ENCODE measurements at regions not wholly inside any gene's neighbourhood (a gene's known extent, or its start where the extent isn't known, plus 50 kb on each side); places are given as distances from the start of the nearest gene placed in this dataset.

DNA sequence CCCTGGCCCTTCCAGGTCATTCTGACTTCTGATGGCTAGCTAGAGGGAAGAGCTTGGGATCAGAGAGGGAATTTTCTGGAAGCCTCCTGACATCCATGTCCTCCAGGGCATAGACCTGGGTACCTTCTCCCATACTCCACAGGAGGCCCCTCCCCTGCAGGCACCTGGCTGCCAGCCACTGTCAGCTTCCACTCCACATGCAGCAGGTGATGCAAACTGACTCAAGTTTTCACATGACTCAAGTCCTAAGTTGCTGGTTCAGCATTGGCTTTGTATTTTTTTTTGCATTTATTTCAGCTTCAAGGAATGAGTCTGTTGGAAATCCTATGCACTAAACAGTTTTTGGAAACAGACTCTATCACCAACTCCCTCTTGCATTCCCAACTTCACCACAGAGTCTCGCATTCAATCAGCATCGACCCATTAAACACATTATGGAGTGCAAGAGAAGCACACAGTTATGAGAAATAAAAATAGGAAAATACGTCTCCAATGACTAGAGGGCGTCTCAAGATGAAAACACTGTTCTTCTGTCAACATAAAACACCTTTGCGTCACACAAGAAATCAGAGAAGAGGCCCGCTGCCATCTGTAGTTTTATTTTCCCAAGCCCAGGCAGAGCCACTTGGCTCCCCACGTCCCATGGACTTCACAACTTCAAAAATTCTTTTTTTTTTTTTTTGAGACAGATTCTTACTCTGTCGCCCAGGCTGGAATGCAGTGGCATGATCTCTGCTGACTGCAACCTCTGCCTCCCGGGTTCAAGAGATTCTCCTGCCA, 362.6 kb upstream of the MGMT start:
- Histone ChIP-seq H3K27ac (ENCODE audit: low read depth, low read length) (no peak overlapping the region), H3K27me3 (ENCODE audit: control insufficient read depth, insufficient read depth, low read length) (no peaks in the 10 kb centered on the region), H3K36me3 (ENCODE audit: control insufficient read depth, insufficient read depth, low read length) (no peaks in the 10 kb centered on the region), H3K4me1 (ENCODE audit: control insufficient read depth, insufficient read depth, low read length) (no peaks in the 10 kb centered on the region), H3K9ac (ENCODE audit: low read length) (no peak overlapping the region), H3K9me3 (ENCODE audit: control insufficient read depth, insufficient read depth, low read depth, low read length) (no peaks in the 10 kb centered on the region), H3K4me3 (ENCODE audit: low read depth, low read length) (no peak overlapping the region)

- Histone ChIP-seq H3K9ac (ENCODE audit: low read length) (no peak overlapping the region), H3K27ac (ENCODE audit: low read depth, low read length) (no peak overlapping the region), H3K36me3 (ENCODE audit: control insufficient read depth, insufficient read depth, low read length) (no peaks in the 10 kb centered on the region), H3K4me1 (ENCODE audit: control insufficient read depth, insufficient read depth, low read length) (no peaks in the 10 kb centered on the region), H3K27me3 (ENCODE audit: control insufficient read depth, insufficient read depth, low read length) (no peaks in the 10 kb centered on the region), H3K4me3 (ENCODE audit: low read depth, low read length) (no peak overlapping the region), H3K9me3 (ENCODE audit: control insufficient read depth, insufficient read depth, low read depth, low read length) (no peaks in the 10 kb centered on the region)
Observed at GRCh38 chr10:129105266-129105665, 361.8 kb upstream of the MGMT start.

GRCh38 chr10:129106314-129106713, 360.7 kb upstream of the MGMT start:
- H3K27me3 ChIP-seq (ENCODE audit: control insufficient read depth, insufficient read depth, low read length), result no peaks in the 10 kb centered on the region
- no peak overlapping the region for H3K4me3 ChIP-seq (ENCODE audit: low read depth, low read length)
- H3K9me3 ChIP-seq (ENCODE audit: control insufficient read depth, insufficient read depth, low read depth, low read length), result no peaks in the 10 kb centered on the region
- no peaks in the 10 kb centered on the region for H3K4me1 ChIP-seq (ENCODE audit: control insufficient read depth, insufficient read depth, low read length)
- H3K36me3 ChIP-seq (ENCODE audit: control insufficient read depth, insufficient read depth, low read length), result no peaks in the 10 kb centered on the region
- no peak overlapping the region for H3K9ac ChIP-seq (ENCODE audit: low read length)
- no peak overlapping the region for H3K27ac ChIP-seq (ENCODE audit: low read depth, low read length)

- Histone ChIP-seq H3K27me3 (ENCODE audit: control insufficient read depth, insufficient read depth, low read length) (no peaks in the 10 kb centered on the region), H3K9ac (ENCODE audit: low read length) (no peak overlapping the region), H3K4me3 (ENCODE audit: low read depth, low read length) (no peak overlapping the region), H3K4me1 (ENCODE audit: control insufficient read depth, insufficient read depth, low read length) (no peaks in the 10 kb centered on the region), H3K27ac (ENCODE audit: low read depth, low read length) (no peak overlapping the region), H3K36me3 (ENCODE audit: control insufficient read depth, insufficient read depth, low read length) (no peaks in the 10 kb centered on the region), H3K9me3 (ENCODE audit: control insufficient read depth, insufficient read depth, low read depth, low read length) (no peaks in the 10 kb centered on the region)
Observed at GRCh38 chr10:129107525-129107924, 359.5 kb upstream of the MGMT start.

GRCh38 chr10:129108378-129108777, 358.7 kb upstream of the MGMT start:
- Histone ChIP-seq H3K27me3 (ENCODE audit: control insufficient read depth, insufficient read depth, low read length) (no peaks in the 10 kb centered on the region), H3K9me3 (ENCODE audit: control insufficient read depth, insufficient read depth, low read depth, low read length) (no peaks in the 10 kb centered on the region), H3K27ac (ENCODE audit: low read depth, low read length) (no peak overlapping the region), H3K36me3 (ENCODE audit: control insufficient read depth, insufficient read depth, low read length) (no peaks in the 10 kb centered on the region), H3K4me3 (ENCODE audit: low read depth, low read length) (no peak overlapping the region), H3K4me1 (ENCODE audit: control insufficient read depth, insufficient read depth, low read length) (no peaks in the 10 kb centered on the region), H3K9ac (ENCODE audit: low read length) (no peak overlapping the region)

DNA sequence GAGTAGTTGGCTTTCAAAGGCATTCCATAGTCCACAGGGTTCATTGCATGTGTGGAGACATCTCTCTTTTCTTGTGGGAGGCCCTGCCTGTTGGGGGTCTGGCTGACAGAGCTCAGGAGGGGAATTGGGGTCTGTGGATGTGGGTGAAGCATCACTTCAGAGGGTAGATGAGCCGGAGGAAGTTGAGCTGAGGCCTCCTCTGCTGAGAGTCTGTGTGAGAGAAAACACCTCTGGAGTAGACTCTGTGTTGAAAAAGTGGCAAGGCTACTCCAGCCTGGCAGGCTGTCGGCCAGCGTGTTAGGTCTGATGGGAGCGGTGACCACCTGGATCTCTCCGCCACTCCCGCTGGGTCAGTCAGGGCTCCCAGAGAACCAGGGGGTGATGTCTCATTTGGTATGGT, 358.0 kb upstream of the MGMT start:
- no peaks in the 10 kb centered on the region for H3K4me1 ChIP-seq (ENCODE audit: control insufficient read depth, insufficient read depth, low read length)
- H3K4me3 ChIP-seq (ENCODE audit: low read depth, low read length), result no peak overlapping the region
- H3K9me3 ChIP-seq (ENCODE audit: control insufficient read depth, insufficient read depth, low read depth, low read length), result no peaks in the 10 kb centered on the region
- no peak overlapping the region for H3K27ac ChIP-seq (ENCODE audit: low read depth, low read length)
- H3K9ac ChIP-seq (ENCODE audit: low read length), result no peak overlapping the region
- H3K36me3 ChIP-seq (ENCODE audit: control insufficient read depth, insufficient read depth, low read length), result no peaks in the 10 kb centered on the region
- no peaks in the 10 kb centered on the region for H3K27me3 ChIP-seq (ENCODE audit: control insufficient read depth, insufficient read depth, low read length)

- Histone ChIP-seq H3K9ac (ENCODE audit: low read length) (no peak overlapping the region), H3K9me3 (ENCODE audit: control insufficient read depth, insufficient read depth, low read depth, low read length) (no peaks in the 10 kb centered on the region), H3K27ac (ENCODE audit: low read depth, low read length) (no peak overlapping the region), H3K4me3 (ENCODE audit: low read depth, low read length) (no peak overlapping the region), H3K36me3 (ENCODE audit: control insufficient read depth, insufficient read depth, low read length) (no peaks in the 10 kb centered on the region), H3K27me3 (ENCODE audit: control insufficient read depth, insufficient read depth, low read length) (no peaks in the 10 kb centered on the region), H3K4me1 (ENCODE audit: control insufficient read depth, insufficient read depth, low read length) (no peaks in the 10 kb centered on the region)
Observed at GRCh38 chr10:129110780-129111179, 356.3 kb upstream of the MGMT start.

- Histone ChIP-seq H3K9ac (ENCODE audit: low read length) (no peak overlapping the region), H3K9me3 (ENCODE audit: control insufficient read depth, insufficient read depth, low read depth, low read length) (no peaks in the 10 kb centered on the region), H3K27me3 (ENCODE audit: control insufficient read depth, insufficient read depth, low read length) (no peaks in the 10 kb centered on the region), H3K27ac (ENCODE audit: low read depth, low read length) (no peak overlapping the region), H3K4me1 (ENCODE audit: control insufficient read depth, insufficient read depth, low read length) (no peaks in the 10 kb centered on the region), H3K4me3 (ENCODE audit: low read depth, low read length) (no peak overlapping the region), H3K36me3 (ENCODE audit: control insufficient read depth, insufficient read depth, low read length) (no peaks in the 10 kb centered on the region)
Observed at GRCh38 chr10:129111922-129112321, 355.1 kb upstream of the MGMT start.

GRCh38 chr10:129114588-129114987, 352.5 kb upstream of the MGMT start:
- Histone ChIP-seq H3K27ac (ENCODE audit: low read depth, low read length) (no peak overlapping the region), H3K36me3 (ENCODE audit: control insufficient read depth, insufficient read depth, low read length) (no peaks in the 10 kb centered on the region), H3K9me3 (ENCODE audit: control insufficient read depth, insufficient read depth, low read depth, low read length) (no peaks in the 10 kb centered on the region), H3K27me3 (ENCODE audit: control insufficient read depth, insufficient read depth, low read length) (no peaks in the 10 kb centered on the region), H3K4me1 (ENCODE audit: control insufficient read depth, insufficient read depth, low read length) (no peaks in the 10 kb centered on the region), H3K9ac (ENCODE audit: low read length) (no peak overlapping the region), H3K4me3 (ENCODE audit: low read depth, low read length) (no peak overlapping the region)

DNA sequence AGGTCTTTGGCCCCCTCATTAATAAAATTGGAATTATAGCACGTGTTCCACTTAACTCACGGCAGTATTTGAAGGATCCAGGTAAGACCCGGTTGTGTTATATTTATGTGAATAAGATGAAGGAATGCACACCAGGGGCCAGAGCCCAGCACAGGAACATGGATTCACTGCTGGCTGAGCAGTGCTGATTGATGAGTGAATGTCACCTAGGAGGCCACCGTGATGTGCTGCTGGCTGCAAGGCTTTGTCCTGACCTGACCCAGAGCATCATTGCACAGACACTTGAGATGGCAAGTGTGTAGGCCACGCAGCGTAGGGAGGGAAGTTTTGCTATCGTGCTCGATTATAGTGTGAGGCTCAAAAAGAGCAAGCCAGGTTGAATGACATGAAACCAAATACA, 350.7 kb upstream of the MGMT start:
- Histone ChIP-seq H3K27me3 (ENCODE audit: control insufficient read depth, insufficient read depth, low read length) (no peaks in the 10 kb centered on the region), H3K4me1 (ENCODE audit: control insufficient read depth, insufficient read depth, low read length) (no peaks in the 10 kb centered on the region), H3K9ac (ENCODE audit: low read length) (no peak overlapping the region), H3K4me3 (ENCODE audit: low read depth, low read length) (no peak overlapping the region), H3K36me3 (ENCODE audit: control insufficient read depth, insufficient read depth, low read length) (no peaks in the 10 kb centered on the region), H3K9me3 (ENCODE audit: control insufficient read depth, insufficient read depth, low read depth, low read length) (no peaks in the 10 kb centered on the region), H3K27ac (ENCODE audit: low read depth, low read length) (no peak overlapping the region)

GRCh38 chr10:129120441-129120840, 346.6 kb upstream of the MGMT start:
- no peaks in the 10 kb centered on the region for H3K27me3 ChIP-seq (ENCODE audit: control insufficient read depth, insufficient read depth, low read length)
- no peak overlapping the region for H3K27ac ChIP-seq (ENCODE audit: low read depth, low read length)
- H3K9me3 ChIP-seq (ENCODE audit: control insufficient read depth, insufficient read depth, low read depth, low read length), result no peaks in the 10 kb centered on the region
- no peaks in the 10 kb centered on the region for H3K36me3 ChIP-seq (ENCODE audit: control insufficient read depth, insufficient read depth, low read length)
- 0 out of 2 replicates have a peak, but pooled peaks cover 4% of the 10 kb centered on the region for H3K4me1 ChIP-seq (ENCODE audit: control insufficient read depth, insufficient read depth, low read length)
- no peak overlapping the region for H3K9ac ChIP-seq (ENCODE audit: low read length)
- H3K4me3 ChIP-seq (ENCODE audit: low read depth, low read length), result no peak overlapping the region

Data from HUES6 (cell line).